Fibroblast of pulmonary artery (primary cell): ENCODE measurements at regions not wholly inside any gene's neighbourhood (a gene's known extent, or its start where the extent isn't known, plus 50 kb on each side); places are given as distances from the start of the nearest gene placed in this dataset.
A peak's percentile ranks its signal among the peaks of the same experiment; 100 is the strongest.

Experiments
- DNase-seq: peaks from one replicate; pipeline ENCODE4 v3.0.0-alpha.2; 2010; ENCODE audit warnings: low read depth
- H3K4me3 ChIP-seq: replicated peaks from 2 replicates; pipeline ENCODE4 v1.5.1; 2011; ENCODE audit warnings: low read depth, mild to moderate bottlenecking, control low read depth, low read length, moderate library complexity
- CTCF ChIP-seq: IDR thresholded peaks from 2 replicates; pipeline ENCODE4 v1.5.1; 2011; ENCODE audit warnings: mild to moderate bottlenecking, control low read depth, low read length, inconsistent platforms; ENCODE audit errors: missing control alignments

GRCh38 chr14:36373982-36374673, 53.7 kb upstream of the MBIP start:
- no peak overlapping the region for H3K4me3 ChIP-seq
- peak; percentile 83 for DNase-seq
- TF ChIP-seq CTCF = peak; percentile 92
